NCI-H2029 (cell line): ENCODE measurements at regions not wholly inside any gene's neighbourhood (a gene's known extent, or its start where the extent isn't known, plus 50 kb on each side); places are given as distances from the start of the nearest gene placed in this dataset.
A peak's percentile ranks its signal among the peaks of the same experiment; 100 is the strongest.
"Not testable (repeated sequence)": the region's sequence is repeated elsewhere in the genome, so short reads cannot be mapped to it uniquely, and the experiment has no call there.

Experiments
- DNase-seq: peaks from one replicate; lab custom pipeline; 2025; lab: John Stamatoyannopoulos, UW

- no peak for DNase-seq
Observed at GRCh38 chr6:168255283-168255881, 64.2 kb downstream of the DACT2 start.

DNA sequence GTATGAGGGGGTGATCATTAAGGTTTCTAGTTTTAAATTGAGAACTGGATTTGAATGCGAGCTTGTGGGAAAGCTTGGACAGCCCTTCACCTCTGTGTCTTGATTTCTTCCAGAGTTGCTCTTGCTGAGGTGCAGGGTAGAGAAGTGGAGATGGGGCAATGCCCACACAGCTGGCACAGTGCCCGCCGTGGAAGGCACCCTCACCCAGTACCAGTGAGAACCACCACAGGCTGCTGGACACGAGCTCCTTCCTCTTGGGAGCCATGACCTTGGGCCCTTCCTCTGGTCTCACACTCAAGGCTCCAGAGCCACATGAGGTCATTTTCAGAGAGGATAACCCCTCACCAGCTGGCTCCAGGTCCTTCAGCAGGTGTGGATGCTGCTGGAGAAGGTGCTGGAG lies 67.3 kb downstream of the DACT2 start:
- DNase-seq: no peak

GRCh38 chr6:168250250-168250649 lies 69.3 kb downstream of the DACT2 start:
- no peak for DNase-seq

- no peak for DNase-seq
Observed at GRCh38 chr6:168249746-168250145, 69.8 kb downstream of the DACT2 start.

- no peak for DNase-seq
Observed at GRCh38 chr6:168248148-168248620, 71.4 kb downstream of the DACT2 start.

GRCh38 chr6:168247443-168248147 lies 72.0 kb downstream of the DACT2 start:
- DNase-seq: peak; percentile 68

- no peak for DNase-seq
Observed at GRCh38 chr6:168244961-168245551, 74.5 kb downstream of the DACT2 start.

- no peak for DNase-seq
Observed at GRCh38 chr6:168243812-168244376, 75.7 kb downstream of the DACT2 start.

GRCh38 chr6:168242940-168243225 lies 76.7 kb downstream of the DACT2 start:
- DNase-seq: no peak

GRCh38 chr6:168242111-168242939 lies 77.3 kb downstream of the DACT2 start:
- no peak for DNase-seq

GRCh38 chr6:168240160-168240559 lies 79.4 kb downstream of the DACT2 start:
- DNase-seq: no peak

GRCh38 chr6:168239044-168239773 lies 80.4 kb downstream of the DACT2 start:
- DNase-seq: no peak

DNA sequence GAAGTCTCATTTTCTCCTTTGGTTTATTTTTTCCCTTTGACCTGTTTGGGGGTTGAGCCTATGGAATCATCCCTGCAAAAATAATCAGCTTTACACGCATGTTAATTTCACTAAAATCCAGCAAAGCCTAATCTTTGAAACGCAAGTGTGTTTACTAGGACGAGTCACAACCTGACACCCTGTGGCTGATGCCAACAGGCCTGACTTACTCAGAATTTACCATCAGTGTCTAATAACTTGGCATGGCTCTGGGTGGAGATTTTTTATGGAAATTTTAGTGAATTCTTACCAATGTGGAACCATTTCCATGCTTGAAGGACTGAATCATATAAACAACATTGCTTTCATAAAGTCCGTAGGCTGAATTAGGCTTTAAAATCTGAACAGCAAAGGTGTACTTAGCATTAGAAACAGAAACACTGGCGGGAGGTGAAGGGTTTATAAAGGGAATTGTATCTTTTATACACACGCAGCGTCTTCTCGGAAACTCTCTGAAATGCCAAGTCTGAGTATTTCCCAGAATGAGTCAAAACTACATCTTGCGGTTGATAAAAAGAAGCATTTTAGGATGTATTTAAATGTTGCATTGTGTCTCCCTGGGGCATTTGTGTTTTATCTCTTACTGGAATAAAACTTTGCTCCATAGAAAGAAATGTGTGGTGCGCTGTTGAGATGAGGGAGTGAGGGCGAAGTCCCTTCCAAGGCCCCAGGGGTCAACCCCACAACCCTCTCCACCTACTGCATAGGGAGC lies 81.2 kb downstream of the DACT2 start:
- no peak for DNase-seq

DNA sequence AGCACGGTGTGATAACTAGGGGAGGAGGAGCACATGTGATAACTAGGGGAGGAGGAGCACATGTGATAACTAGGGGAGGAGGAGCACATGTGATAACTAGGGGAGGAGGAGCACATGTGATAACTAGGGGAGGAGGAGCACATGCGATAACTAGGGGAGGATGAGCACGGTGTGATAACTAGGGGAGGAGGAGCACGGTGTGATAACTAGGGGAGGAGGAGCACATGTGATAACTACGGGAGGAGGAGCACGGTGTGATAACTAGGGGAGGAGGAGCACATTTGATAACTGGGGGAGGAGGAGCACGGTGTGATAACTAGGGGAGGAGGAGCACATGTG lies 85.7 kb downstream of the DACT2 start:
- DNase-seq: not testable (repeated sequence)

DNA sequence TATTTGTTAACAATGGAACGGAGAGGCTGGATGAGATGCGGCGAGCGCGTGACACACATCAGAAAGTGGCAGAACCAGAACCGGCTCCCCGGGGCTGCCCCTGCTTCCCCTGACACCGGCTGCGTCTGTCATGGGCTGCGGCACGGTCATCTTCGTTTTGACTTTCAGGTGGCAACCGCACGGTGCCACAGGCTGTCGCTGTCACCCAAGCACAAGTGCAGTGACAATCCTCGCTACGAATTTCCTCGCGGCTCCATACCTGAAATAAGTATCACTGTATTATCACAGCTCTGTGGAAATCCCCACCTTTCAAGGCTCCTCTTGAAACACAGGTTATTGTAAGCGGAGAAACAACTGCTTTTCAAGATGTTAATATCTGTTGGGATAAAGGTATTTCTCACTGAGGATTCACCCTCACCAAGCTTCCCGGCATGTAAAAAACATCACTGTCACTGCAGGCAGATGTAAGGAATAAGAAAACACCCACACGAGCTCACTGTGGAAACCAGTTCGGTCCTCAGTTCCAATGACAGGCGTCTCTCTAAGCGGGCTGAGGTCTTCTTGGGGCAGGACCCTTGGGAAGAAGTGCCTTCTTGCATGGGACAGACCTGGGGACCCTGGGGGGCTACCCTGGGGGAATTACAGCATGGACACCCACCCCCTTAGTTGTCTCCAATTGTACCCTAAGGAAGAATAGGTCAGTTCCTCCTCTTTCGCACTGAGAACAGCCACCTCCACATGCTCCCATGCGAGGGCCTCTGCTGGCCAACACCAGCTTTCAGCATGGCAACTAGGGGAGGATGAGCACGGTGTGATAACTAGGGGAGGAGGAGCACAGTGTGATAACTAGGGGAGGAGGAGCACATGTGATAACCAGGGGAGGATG lies 86.3 kb downstream of the DACT2 start:
- no peak for DNase-seq

GRCh38 chr6:168232528-168232927 lies 87.0 kb downstream of the DACT2 start:
- DNase-seq: no peak

GRCh38 chr6:168232062-168232461 lies 87.5 kb downstream of the DACT2 start:
- DNase-seq: no peak

DNA sequence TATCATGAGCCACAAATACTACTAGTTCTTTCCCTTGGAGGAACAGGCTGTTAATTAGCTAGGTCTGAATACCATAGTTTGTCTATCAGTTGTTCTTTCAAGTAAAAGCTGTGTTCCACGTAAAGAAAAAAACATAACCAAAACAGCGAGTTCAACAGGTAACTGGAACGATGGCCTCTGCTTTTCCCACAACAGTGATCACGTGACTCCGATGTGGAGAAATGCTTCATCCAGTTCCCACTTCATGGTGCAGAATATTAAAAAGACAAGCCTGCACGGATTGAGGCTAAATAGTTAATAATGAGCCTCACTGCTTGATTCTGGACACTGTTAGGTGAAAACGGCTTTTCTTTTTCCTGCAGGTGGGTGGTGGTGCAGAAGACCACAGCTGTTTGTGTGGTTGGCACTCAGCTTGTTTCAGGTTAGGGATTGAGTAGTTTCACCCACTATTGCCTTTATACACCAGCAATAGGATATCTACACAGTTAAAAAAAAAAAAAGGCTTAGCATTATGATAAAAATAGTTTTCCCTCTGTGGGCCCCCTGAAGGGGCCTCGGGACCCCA lies 88.1 kb downstream of the DACT2 start:
- no peak for DNase-seq

DNA sequence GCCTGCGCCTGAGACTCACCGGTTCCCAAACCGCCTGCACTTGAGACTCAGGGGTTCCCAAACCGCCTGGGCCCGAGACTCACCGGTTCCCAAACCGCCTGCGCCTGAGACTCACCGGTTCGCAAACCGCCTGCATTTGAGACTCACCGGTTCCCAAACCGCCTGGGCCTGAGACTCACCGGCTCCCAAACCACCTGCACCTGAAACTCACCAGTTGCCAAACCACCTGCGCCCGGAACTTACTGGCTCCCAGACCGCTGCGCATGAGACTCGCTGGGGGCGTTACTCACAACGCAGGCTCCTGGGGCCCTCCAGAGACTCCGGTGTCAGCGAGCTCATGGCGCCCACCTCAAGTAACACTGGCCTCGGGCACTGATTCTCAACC lies 90.2 kb downstream of the DACT2 start:
- no peak for DNase-seq
